Stimulated activated CD8-positive, alpha-beta memory T cell treated with anti-CD3 and anti-CD28 coated beads, Interleukin-4, amount 100 ng/mL, for 4 hours (primary cell): ENCODE measurements at regions not wholly inside any gene's neighbourhood (a gene's known extent, or its start where the extent isn't known, plus 50 kb on each side); places are given as distances from the start of the nearest gene placed in this dataset.

Experiments used
- DNase-seq, 2 donors: peaks; one replicate each; pipeline ENCODE4 v3.0.0-alpha.2; 2020; ENCODE audit warnings: low read depth in 2 of 2, low spot score in 1 of 2

- DNase-seq = no peak
Measured at GRCh38 chr18:52007105-52007504, 332.9 kb upstream of the DCC start.

DNA sequence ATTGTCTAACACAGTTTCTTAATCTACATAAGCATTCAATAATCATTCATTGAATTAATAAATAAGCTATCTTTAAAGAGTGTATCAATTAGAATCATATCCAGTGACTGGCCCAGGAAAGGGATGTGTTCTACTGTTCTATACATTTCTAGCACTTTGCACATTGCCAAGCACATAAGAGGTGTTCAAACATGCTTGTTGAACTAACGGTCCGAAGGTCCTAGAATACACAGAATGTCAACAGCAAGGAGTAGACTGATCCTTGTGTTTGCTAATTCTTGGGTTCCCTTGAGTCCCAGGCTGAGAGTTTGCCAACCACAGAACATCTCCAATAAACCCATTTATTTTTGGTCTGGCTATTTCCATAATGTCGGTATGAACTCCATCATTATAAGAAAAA is 331.7 kb upstream of the DCC start:
- no peak for DNase-seq

GRCh38 chr18:52008736-52009135 is 331.3 kb upstream of the DCC start:
- DNase-seq = no peak

- no peak for DNase-seq
Measured at GRCh38 chr18:52009958-52010357, 330.0 kb upstream of the DCC start.

- no peak for DNase-seq
Measured at GRCh38 chr18:52045946-52046675, 293.9 kb upstream of the DCC start.

GRCh38 chr18:52046842-52047241 is 293.2 kb upstream of the DCC start:
- no peak for DNase-seq

DNA sequence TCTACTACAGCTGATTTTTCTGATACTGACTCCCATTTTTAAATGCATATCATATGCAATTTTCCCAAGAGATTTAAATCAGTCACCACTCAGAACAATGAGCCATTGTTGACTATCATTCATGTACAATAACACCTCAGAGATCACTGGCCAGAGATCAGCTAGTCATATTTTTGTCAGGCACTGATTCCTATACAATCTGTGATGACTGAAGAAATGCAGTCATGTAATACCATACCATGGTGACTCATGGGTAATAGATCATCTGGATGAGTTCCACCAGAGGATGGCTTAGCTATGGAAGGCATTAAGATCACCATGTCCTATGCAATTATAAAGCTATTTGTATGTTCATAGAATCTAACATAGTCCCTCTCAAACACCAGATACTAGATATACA is 285.7 kb upstream of the DCC start:
- DNase-seq = no peak

- DNase-seq = no peak
Measured at GRCh38 chr18:52060607-52061304, 279.2 kb upstream of the DCC start.

- DNase-seq = no peak
Measured at GRCh38 chr18:52063923-52064322, 276.1 kb upstream of the DCC start.

GRCh38 chr18:52069201-52069600 is 270.8 kb upstream of the DCC start:
- DNase-seq = no peak

GRCh38 chr18:52070291-52070756 is 269.7 kb upstream of the DCC start:
- DNase-seq = no peak

DNA sequence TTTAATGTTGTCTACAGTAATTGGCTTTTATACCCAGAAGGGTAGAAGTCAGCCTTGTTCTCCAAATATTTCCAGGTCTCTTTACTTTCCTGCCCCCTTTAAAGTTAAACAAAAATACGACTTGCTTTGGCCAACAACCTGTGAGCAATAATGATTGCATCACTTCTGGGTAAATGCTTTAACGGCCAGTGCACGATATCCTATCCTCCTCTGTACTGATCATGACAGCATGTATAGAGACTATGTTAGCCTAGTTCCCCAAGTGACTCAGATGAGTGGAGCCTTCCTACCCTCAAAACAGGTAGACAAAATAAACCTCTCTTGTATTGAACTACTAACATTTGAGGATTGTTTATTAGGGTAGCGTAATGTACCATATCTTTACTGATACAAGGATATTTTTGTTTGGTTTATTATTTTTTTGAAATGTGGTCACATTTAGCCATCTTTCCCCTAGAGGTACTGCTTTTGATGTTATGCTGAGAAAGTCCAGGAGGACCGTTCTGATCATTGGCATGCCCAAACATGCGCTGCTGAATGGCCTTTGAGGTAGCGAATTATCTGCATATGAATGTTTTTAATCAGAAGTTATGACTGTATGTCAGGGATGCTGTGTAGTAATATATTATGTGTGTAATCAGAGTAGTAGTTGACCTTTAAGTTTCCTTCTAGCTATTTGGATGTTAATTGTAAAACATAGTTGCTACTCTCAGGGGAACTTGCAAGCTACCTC is 262.6 kb upstream of the DCC start:
- DNase-seq = no peak

- DNase-seq = no peak
Measured at GRCh38 chr18:52082246-52082645, 257.8 kb upstream of the DCC start.

DNA sequence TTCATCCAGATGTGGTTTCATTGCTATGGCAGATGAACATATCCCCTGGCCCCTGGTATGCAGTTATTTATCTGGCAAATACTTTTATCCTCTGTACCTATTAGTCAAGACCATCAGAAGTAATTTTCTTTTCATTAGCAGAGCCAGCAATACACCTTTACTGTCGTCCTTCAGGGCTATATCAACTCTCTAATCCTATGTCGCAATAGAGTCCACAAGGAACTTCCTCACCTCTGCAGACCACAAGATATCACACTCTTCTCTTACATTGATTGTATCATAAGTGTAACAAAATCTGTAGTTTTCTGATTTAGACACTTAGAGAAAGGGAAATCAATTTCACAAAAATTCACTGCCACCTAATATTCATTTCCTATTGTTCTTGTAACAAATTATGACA is 252.9 kb upstream of the DCC start:
- no peak for DNase-seq

DNA sequence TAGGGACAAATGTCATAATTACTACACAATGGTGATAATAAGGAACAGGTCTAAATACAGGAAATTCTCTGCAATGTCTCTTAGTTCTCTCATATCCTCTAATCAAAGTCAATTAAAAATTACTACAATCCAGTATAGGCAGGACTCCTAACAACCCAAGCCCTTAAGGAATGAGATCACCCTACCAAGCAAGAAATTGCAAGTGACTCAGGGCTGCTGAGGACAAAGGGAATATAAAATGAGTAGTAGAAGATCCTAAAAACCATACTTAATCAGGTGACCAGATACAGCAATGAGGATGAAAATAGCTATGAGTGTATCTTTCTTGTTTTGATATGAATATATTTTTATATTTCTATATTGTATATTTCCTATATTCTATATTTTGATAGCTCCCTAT is 250.0 kb upstream of the DCC start:
- DNase-seq = no peak

DNA sequence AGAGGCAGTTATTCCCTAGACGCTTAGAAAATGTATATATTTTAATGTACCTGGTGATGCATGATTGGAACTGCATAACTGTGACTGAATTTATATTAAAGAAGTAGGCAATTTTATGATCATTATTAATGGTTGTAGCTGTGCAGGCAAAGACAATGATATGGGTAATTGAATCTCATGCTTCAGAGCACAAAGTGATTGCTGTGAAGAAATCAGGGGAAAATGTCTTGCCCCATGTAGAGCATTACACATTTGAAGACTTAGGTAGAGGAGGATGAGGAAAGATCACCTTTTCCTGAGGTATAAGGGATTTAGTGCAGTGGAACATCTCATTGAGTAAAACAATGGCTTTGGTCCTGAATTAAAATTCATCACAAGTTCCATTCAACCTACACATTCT is 246.8 kb upstream of the DCC start:
- DNase-seq = no peak

DNA sequence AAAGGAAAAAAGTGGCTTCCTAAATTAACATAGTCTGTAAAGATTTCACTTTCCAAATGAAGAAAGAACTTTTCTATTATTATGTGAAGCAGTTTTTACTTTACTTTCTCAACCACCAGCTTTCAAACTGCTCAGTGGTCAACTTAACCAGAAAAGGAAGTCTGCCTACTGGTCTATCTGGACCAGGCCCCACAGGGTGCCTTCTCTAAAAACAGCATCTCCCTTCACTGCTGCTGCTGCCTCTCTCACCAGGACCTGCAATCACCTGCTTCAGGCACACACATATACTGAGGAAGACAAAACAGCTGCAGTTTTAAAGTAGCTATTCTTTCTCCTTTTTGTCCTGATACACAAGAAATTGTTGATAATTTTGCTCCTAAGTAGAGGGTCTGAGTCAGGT is 221.3 kb upstream of the DCC start:
- no peak for DNase-seq

DNA sequence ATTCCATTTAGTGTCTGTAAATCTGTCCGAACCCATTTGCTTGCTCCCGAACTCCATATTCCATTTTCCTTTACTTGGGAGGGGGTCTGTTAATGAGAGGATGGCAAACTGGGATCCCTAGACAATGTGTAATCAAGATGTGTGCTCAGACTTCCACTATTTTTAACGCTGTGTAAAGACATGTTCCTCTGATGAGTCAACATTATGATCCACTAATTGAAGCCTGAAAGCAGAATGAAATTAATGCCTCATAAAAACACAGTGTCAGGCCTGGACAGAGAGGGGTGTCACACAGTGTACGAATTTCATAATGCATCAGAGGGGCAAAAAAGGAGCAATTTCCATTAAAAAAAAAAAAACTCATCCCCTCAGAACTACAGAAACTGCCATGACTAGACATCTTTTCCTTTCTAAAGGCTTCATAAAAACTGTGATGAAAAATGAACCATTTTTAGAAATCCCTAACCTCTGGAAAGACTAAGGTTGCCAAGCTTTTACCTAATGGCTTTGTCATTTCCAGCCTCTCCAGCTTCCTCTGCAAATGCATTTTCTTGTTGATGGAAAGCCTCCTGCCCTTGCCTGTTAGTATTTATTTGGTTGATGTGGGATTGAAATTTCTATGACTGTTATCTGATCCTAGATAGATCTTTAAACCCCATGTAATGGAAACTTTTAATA is 209.2 kb upstream of the DCC start:
- DNase-seq = no peak

GRCh38 chr18:52131845-52132244 is 208.2 kb upstream of the DCC start:
- no peak for DNase-seq

DNA sequence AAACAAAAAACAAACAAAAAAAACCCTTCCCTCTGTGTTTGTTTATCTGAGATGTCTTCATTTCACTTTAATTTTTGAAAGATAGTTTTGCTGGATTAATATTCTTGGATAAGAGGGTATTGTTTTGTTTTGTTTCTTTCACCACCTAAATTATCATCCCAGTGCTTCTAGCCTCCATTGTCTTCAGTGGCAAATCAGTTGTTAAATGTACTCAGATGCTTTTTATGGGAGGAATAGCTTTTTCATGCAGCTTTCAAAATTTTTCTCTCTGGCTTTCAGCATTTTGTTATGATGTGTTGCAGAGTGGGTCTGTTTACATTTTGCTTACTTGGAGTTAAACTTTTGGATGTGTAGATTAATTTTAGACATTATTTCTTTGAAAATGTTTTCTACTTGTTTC is 203.5 kb upstream of the DCC start:
- DNase-seq = no peak

GRCh38 chr18:52140986-52141385 is 199.0 kb upstream of the DCC start:
- no peak for DNase-seq

DNA sequence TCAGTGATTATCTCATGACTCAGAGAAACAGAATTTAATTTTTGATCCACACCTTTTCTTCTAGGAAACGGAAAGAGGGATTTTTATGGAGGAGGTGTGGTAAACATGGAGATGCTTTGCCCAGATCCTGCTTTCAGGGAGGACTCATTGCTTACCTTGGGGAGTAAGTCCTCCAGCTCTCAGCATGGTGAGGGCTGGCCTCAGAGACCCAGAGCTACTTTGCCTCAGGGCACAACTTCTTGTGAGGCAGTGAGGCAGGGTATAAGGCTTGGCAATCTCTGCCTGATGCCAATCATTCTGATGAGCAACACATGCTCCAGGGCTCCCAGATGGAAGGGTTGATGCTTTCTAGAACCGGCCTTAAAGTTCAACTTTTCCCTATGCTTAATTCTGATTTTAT is 189.9 kb upstream of the DCC start:
- DNase-seq = no peak
